Fibroblast of lung (primary cell): ENCODE measurements at regions not wholly inside any gene's neighbourhood (a gene's known extent, or its start where the extent isn't known, plus 50 kb on each side); places are given as distances from the start of the nearest gene placed in this dataset.

Experiments
- CTCF ChIP-seq, 2 donors: IDR thresholded peaks in 1 of 2; conservative IDR thresholded peaks in 1 of 2; 1 replicate in 1 of 2; 2 replicates in 1 of 2; pipeline ENCODE4 v1.5.1; 2011 to 2012; ENCODE audit warnings: low read length in 2 of 2, control low read depth in 1 of 2, inconsistent platforms in 1 of 2, low read depth in 1 of 2, mild to moderate bottlenecking in 1 of 2
- EZH2 ChIP-seq: IDR thresholded peaks from 2 replicates; pipeline ENCODE4 v1.5.1; 2012; ENCODE audit warnings: low read length, control low read depth, mild to moderate bottlenecking; ENCODE audit errors: missing control alignments

- TF ChIP-seq CTCF (conservative IDR thresholded peaks at IDR 0.05 in 1 of 2, IDR thresholded peaks at IDR 0.05 in 1 of 2; ENCODE audit: low read depth in 1 of 2, low read length in 2 of 2) (no peak), EZH2 (no peak)
These were observed 54.5 kb upstream of the RAP1A start for GRCh38 chr1:111565079-111565478.
